Left ventricle myocardium superior (tissue), 1 donor: ENCODE measurements at regions not wholly inside any gene's neighbourhood (a gene's known extent, or its start where the extent isn't known, plus 50 kb on each side); places are given as distances from the start of the nearest gene placed in this dataset.

Experiments used
- ATAC-seq: fragments of 200-7000 bp; cut with Tn5 transposase; one replicate; pipeline ENCODE4 v1.9.1; 2020; ENCODE audit warnings: mild to moderate bottlenecking, moderate library complexity
- DNase-seq: peaks from one replicate; pipeline ENCODE4 v3.0.0-alpha.2; 2020
- intact Hi-C: fragments of 100-400 bp; cut with micrococcal nuclease; formaldehyde crosslinking; loops from one replicate; pipeline ENCODE4 v1.11.0; 2022
- donor health status: DM: no; HTN: yes; CAD: no; lungs with severe emphysema.

GRCh38 chr13:84972907-84973306, 826.3 kb downstream of the SLITRK6 start:
- intact Hi-C loops = no loop called here
- ATAC-seq (no peak), DNase-seq (no peak)

- intact Hi-C loops = no loop called here
- ATAC-seq (no peak), DNase-seq (no peak)
Measured at GRCh38 chr13:84962849-84963248, 836.4 kb downstream of the SLITRK6 start.

GRCh38 chr13:84962141-84962750, 837.0 kb downstream of the SLITRK6 start:
- no peak for DNase-seq
- intact Hi-C loops = no loop called here
- ATAC-seq = no peak

GRCh38 chr13:84961023-84961422, 838.2 kb downstream of the SLITRK6 start:
- no peak for DNase-seq
- no peak for ATAC-seq
- intact Hi-C loops = no loop called here

GRCh38 chr13:84959818-84960217, 839.4 kb downstream of the SLITRK6 start:
- ATAC-seq (no peak), DNase-seq (no peak)
- intact Hi-C loops = no loop called here

GRCh38 chr13:84954636-84955035, 844.6 kb downstream of the SLITRK6 start:
- DNase-seq (no peak), ATAC-seq (no peak)
- intact Hi-C loops = no loop called here

GRCh38 chr13:84951128-84951527, 848.1 kb downstream of the SLITRK6 start:
- ATAC-seq (no peak), DNase-seq (no peak)
- intact Hi-C loops = no loop called here

- intact Hi-C loops = no loop called here
- no peak for ATAC-seq
Measured at GRCh38 chr13:84946192-84946591, 853.0 kb downstream of the SLITRK6 start.

GRCh38 chr13:84940798-84941197, 858.4 kb downstream of the SLITRK6 start:
- ATAC-seq (no peak), DNase-seq (no peak)
- intact Hi-C loops = no loop called here

More at GRCh38 chr13:84946192-84946591, 853.0 kb downstream of the SLITRK6 start:
- DNase-seq = no peak

GRCh38 chr13:84940167-84940566, 859.1 kb downstream of the SLITRK6 start:
- intact Hi-C loops = no loop called here
- ATAC-seq (no peak), DNase-seq (no peak)

- ATAC-seq (no peak), DNase-seq (no peak)
- intact Hi-C loops = no loop called here
Measured at GRCh38 chr13:84934911-84935310, 864.3 kb downstream of the SLITRK6 start.

- no peak for DNase-seq
- ATAC-seq = no peak
Measured at GRCh38 chr13:84933797-84934196, 865.4 kb downstream of the SLITRK6 start.

GRCh38 chr13:84931264-84931663, 868.0 kb downstream of the SLITRK6 start:
- ATAC-seq (no peak), DNase-seq (no peak)
- intact Hi-C loops = no loop called here

More at GRCh38 chr13:84933797-84934196, 865.4 kb downstream of the SLITRK6 start:
- intact Hi-C loops = no loop called here

GRCh38 chr13:84927442-84928169, 871.6 kb downstream of the SLITRK6 start:
- intact Hi-C loops = no loop called here
- no peak for ATAC-seq

GRCh38 chr13:84925443-84925842, 873.8 kb downstream of the SLITRK6 start:
- intact Hi-C loops = no loop called here
- no peak for ATAC-seq

More at GRCh38 chr13:84927442-84928169, 871.6 kb downstream of the SLITRK6 start:
- DNase-seq = no peak

GRCh38 chr13:84923831-84924230, 875.4 kb downstream of the SLITRK6 start:
- ATAC-seq (no peak), DNase-seq (no peak)
- intact Hi-C loops = no loop called here

More at GRCh38 chr13:84925443-84925842, 873.8 kb downstream of the SLITRK6 start:
- no peak for DNase-seq

GRCh38 chr13:84917252-84917878, 881.9 kb downstream of the SLITRK6 start:
- DNase-seq = no peak
- no peak for ATAC-seq
- intact Hi-C loops = loop anchor here (10.0 kb wide), 1 partner anchor 887 kb away; no protein-coding TSS in a partner anchor

- no peak for ATAC-seq
- intact Hi-C loops = loop anchor here (10.0 kb wide), 1 partner anchor 892 kb away; no protein-coding TSS in a partner anchor
- no peak for DNase-seq
Measured at GRCh38 chr13:84912720-84913119, 886.5 kb downstream of the SLITRK6 start.

- intact Hi-C loops = loop anchor here (10.0 kb wide), 1 partner anchor 894 kb away; no protein-coding TSS in a partner anchor
- DNase-seq = no peak
- ATAC-seq = no peak
Measured at GRCh38 chr13:84910423-84910822, 888.8 kb downstream of the SLITRK6 start.

- DNase-seq (no peak), ATAC-seq (no peak)
- intact Hi-C loops = no loop called here
Measured at GRCh38 chr13:84903391-84903790, 895.8 kb downstream of the SLITRK6 start.
